ENCODE measurements at regions not wholly inside any gene's neighbourhood (a gene's known extent, or its start where the extent isn't known, plus 50 kb on each side); places are given as distances from the start of the nearest gene placed in this dataset.
A peak's percentile ranks its signal among the peaks of the same experiment; 100 is the strongest.

- TF ChIP-seq CTCF (IDR thresholded peaks at IDR 0.05) (no peak), POLR2A (IDR thresholded peaks at IDR 0.05) (no peak), EP300 (IDR thresholded peaks at IDR 0.05) (no peak)
- DNase-seq (ENCODE audit: low spot score in 2 of 2): no peak
- H3K9me3 ChIP-seq: peaks cover 0 to 19% (median 0%) of the 10 kb centered on the region in 4 donors
- 17% methylated on average over 2 of the region's 2 CpGs for WGBS, 2 donors
- no peaks in the 10 kb centered on the region for H3K36me3 ChIP-seq
- H3K27ac ChIP-seq: no peak overlapping the region
- H3K4me1 ChIP-seq: peaks cover 0 to 2% (median 0%) of the 10 kb centered on the region in 4 donors
- H3K27me3 ChIP-seq: no peaks in the 10 kb centered on the region
- no peak overlapping the region for H3K4me3 ChIP-seq
Measured at GRCh38 chr1:68623700-68624099, 126.8 kb upstream of the DEPDC1 start.

DNA sequence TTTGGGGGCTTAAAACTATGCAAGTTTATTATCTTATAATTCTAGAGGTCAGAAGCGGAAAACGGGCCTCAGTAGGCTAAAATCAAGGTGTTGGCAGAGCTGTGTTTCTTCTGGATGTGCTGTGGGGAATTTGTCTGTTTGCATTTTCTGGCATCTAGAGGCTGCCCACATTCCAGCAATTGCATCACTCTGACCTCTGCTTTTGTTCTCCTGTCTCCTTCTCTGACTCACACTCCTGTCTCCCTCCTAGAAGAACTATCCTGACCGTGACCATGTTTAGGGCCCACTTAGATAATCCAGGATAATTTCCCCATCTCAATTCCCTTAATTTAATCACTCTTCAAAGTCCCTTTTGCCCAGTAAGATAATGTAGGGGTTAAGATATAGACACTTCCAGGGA lies 127.4 kb upstream of the DEPDC1 start:
- TF ChIP-seq EP300 (IDR thresholded peaks at IDR 0.05) (no peak), POLR2A (IDR thresholded peaks at IDR 0.05) (no peak), CTCF (IDR thresholded peaks at IDR 0.05) (no peak)
- WGBS, 2 donors: 52% methylated on average over 3 of the region's 3 CpGs
- Histone ChIP-seq H3K9me3 (peaks cover 0 to 19% (median 0%) of the 10 kb centered on the region in 4 donors), H3K36me3 (no peaks in the 10 kb centered on the region), H3K4me3 (no peak overlapping the region), H3K27me3 (no peaks in the 10 kb centered on the region), H3K27ac (no peak overlapping the region), H3K4me1 (peaks cover 0 to 2% (median 0%) of the 10 kb centered on the region in 4 donors)
- no peak for DNase-seq (ENCODE audit: low spot score in 2 of 2)

DNA sequence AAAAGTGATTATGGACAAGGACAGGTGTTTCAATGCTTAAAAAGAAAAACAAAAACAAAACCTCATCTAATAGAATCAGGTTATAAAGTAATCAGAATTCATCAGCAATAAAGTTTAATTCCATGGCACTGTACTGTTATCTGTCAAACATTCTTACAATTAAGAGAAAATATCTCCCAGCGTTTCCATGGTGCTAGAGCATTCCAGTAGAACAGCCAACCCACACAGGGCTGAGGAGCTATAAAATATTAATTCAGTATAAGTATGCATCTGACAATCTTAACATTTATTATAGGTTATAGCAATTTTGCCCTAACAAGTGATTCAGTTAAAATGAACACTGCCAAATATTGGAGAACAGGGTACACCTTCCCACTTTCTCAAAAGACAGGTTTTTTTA lies 128.7 kb upstream of the DEPDC1 start:
- no peak overlapping the region for H3K27ac ChIP-seq
- TF ChIP-seq CTCF (IDR thresholded peaks at IDR 0.05) (no peak), POLR2A (IDR thresholded peaks at IDR 0.05) (no peak), EP300 (IDR thresholded peaks at IDR 0.05) (no peak)
- WGBS, 2 donors: 70 to 73% methylated on average over 1 of the region's 1 CpG
- H3K9me3 ChIP-seq: peaks cover 0 to 12% (median 0%) of the 10 kb centered on the region in 4 donors
- H3K36me3 ChIP-seq: no peaks in the 10 kb centered on the region
- H3K4me1 ChIP-seq: peaks cover 0 to 2% (median 0%) of the 10 kb centered on the region in 4 donors
- no peak overlapping the region for H3K4me3 ChIP-seq
- no peaks in the 10 kb centered on the region for H3K27me3 ChIP-seq
- no peak for DNase-seq (ENCODE audit: low spot score in 2 of 2)

DNA sequence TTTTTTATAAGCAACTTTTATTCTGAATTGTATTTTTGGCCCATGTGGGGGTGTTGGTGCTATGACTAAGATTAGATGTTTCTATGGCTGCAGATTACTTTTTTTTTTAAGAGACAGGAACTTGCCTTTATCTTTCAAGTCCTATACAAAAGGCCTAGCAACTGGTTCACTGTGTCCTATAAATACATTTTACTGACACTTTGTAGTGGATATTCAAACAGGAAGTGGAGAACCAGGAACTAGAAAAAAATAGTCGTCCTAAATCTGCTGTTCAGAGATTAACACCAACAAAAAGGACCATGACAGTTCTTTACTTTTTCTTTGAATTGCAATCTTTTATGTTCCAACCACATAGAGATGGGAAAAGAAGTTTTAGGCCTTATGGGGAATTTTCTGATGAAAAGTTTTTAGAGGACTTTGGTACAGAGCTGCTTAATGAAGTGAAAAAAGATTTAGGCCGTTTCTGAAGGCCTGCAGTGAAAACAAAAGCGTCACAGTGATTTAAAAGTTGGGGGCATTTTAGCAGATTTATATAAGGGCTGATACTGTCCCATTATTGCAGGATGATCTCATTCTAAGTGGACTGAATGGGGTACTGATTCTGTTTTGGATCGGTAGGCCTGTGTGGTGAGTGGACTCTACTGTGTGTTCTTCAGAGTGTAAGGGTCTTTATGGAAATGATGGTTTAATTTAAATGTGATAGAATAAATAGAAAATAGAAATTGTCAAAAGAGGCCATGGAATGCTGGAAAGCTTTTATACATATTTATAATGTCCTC lies 136.4 kb upstream of the DEPDC1 start:
- WGBS, 2 donors: 48 to 52% methylated on average over 4 of the region's 4 CpGs

More for the DNA sequence above, 136.4 kb upstream of the DEPDC1 start:
- Histone ChIP-seq H3K9me3 (no peaks in the 10 kb centered on the region), H3K36me3 (no peaks in the 10 kb centered on the region), H3K4me1 (no peaks in the 10 kb centered on the region), H3K27me3 (no peaks in the 10 kb centered on the region), H3K4me3 (no peak overlapping the region), H3K27ac (peak overlapping the region in 1 of 4 donors; percentile 78)
- DNase-seq (ENCODE audit: low spot score in 2 of 2): no peak
- TF ChIP-seq POLR2A (IDR thresholded peaks at IDR 0.05) (no peak), EP300 (IDR thresholded peaks at IDR 0.05) (no peak), CTCF (IDR thresholded peaks at IDR 0.05) (no peak)
